Hepatocyte (in vitro differentiated cells): ENCODE measurements at regions not wholly inside any gene's neighbourhood (a gene's known extent, or its start where the extent isn't known, plus 50 kb on each side); places are given as distances from the start of the nearest gene placed in this dataset.

Experiments used
- EZH2phosphoT487 ChIP-seq: fragments of 200-600 bp; sonication (generic); IDR thresholded peaks from one replicate; pipeline ENCODE4 v1.6.1; 2018; ENCODE audit warnings: antibody characterized with exemption, mild to moderate bottlenecking, low read depth, moderate library complexity; ENCODE audit not compliant: unreplicated experiment, severe bottlenecking
- TF ChIP-seq, protein P1 (sequence below): fragments of 200-600 bp; sonication (generic); IDR thresholded peaks from 2 replicates; pipeline ENCODE4 v1.5.1; 2016; ENCODE audit warnings: antibody characterized with exemption, mild to moderate bottlenecking; ENCODE audit not compliant: poor library complexity

DNA sequence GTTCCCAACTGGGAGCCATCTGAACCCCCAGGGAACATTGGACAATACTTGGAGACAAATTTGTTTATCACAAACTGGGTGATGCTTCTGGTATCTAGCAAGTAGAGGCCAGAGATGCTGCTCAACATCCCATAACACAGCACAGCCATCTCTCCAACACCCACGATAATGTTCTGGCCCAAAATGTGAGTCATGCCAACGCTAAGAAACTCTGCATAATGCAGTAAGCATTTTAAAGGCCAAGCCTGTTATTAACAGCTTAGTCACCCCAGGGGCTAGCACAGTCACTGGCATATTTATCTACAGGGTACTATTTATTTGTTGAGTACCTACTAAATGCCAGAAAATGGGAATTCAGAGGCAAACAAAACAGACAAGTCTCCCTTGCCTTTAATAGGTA, 873.1 kb upstream of the TMEM132C start:
- TF ChIP-seq, protein P1, sequence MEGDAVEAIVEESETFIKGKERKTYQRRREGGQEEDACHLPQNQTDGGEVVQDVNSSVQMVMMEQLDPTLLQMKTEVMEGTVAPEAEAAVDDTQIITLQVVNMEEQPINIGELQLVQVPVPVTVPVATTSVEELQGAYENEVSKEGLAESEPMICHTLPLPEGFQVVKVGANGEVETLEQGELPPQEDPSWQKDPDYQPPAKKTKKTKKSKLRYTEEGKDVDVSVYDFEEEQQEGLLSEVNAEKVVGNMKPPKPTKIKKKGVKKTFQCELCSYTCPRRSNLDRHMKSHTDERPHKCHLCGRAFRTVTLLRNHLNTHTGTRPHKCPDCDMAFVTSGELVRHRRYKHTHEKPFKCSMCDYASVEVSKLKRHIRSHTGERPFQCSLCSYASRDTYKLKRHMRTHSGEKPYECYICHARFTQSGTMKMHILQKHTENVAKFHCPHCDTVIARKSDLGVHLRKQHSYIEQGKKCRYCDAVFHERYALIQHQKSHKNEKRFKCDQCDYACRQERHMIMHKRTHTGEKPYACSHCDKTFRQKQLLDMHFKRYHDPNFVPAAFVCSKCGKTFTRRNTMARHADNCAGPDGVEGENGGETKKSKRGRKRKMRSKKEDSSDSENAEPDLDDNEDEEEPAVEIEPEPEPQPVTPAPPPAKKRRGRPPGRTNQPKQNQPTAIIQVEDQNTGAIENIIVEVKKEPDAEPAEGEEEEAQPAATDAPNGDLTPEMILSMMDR, result no peak
- no peak for TF ChIP-seq EZH2phosphoT487
